ENCODE measurements at regions not wholly inside any gene's neighbourhood (a gene's known extent, or its start where the extent isn't known, plus 50 kb on each side); places are given as distances from the start of the nearest gene placed in this dataset.

GRCh38 chr13:67771106-67771505 is 541.0 kb upstream of the PCDH9 start (continued):
- TF ChIP-seq CTCF (IDR thresholded peaks at IDR 0.05; ENCODE audit: control extremely low read depth in 1 of 3, insufficient read depth in 1 of 3, low read depth in 1 of 3, low read length in 3 of 3) (no peak), TBP (IDR thresholded peaks at IDR 0.05; ENCODE audit: low read depth, low read length) (no peak), ZNF274 (IDR thresholded peaks at IDR 0.05; ENCODE audit: borderline replicate concordance, extremely low read depth, low read length) (no peak), PHF8 (conservative IDR thresholded peaks at IDR 0.05; ENCODE audit: low read depth, low read length) (no peak), MAFK (IDR thresholded peaks at IDR 0.05; ENCODE audit: low read depth, low read length) (no peak)

Data from H1 (cell line).